ENCODE measurements at regions not wholly inside any gene's neighbourhood (a gene's known extent, or its start where the extent isn't known, plus 50 kb on each side); places are given as distances from the start of the nearest gene placed in this dataset.

DNA sequence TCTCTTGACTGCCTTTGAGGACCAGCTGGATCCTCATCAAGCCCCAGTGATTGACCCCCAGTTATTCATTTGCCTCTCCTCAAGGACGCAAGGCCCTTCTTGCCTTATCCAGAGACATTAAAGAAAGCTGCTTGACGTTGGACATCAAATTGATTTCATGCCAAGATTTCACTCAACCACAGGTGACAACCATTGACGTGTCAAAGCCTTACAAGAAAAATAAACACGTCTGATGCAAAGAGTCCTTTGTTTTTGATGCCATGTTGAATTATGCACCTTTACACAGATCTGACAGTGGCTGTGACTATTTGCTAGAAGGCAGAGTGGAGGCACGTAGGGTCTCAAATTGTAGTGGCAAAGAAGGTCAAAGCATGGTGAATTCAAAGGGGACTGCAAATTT, 666.2 kb upstream of the CAMK1G start:
- H3K4me3 ChIP-seq (ENCODE audit: low read length in 3 of 3) = no peak overlapping the region
- no peaks in the 10 kb centered on the region for H3K9me3 ChIP-seq (ENCODE audit: control insufficient read depth in 2 of 3, insufficient read depth in 1 of 3, low read length in 3 of 3)
- FAIRE-seq = no peak

DNA sequence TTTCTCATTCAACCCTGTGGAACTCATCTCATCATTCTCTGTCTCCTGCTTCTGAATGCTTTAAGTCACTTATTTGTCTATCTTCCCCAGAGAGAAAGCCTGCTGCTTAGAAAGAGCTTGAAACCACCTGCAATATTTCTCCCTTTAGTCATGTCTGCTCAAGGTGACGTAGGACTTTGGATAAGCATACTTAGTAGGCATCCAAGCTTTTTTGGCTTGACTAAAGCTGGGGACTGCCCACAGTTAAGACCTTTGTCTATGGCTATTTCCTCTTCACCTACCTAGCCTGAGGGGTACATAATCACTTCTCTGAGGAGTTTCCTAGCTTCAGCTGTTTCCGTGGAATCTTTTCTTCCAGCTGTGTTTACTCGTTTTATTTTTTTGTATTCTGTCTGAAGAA, 665.8 kb upstream of the CAMK1G start:
- no peaks in the 10 kb centered on the region for H3K4me1 ChIP-seq (ENCODE audit: control insufficient read depth in 2 of 3, insufficient read depth in 2 of 3, low read depth in 1 of 3, low read length in 3 of 3)
- TF ChIP-seq, protein P1, sequence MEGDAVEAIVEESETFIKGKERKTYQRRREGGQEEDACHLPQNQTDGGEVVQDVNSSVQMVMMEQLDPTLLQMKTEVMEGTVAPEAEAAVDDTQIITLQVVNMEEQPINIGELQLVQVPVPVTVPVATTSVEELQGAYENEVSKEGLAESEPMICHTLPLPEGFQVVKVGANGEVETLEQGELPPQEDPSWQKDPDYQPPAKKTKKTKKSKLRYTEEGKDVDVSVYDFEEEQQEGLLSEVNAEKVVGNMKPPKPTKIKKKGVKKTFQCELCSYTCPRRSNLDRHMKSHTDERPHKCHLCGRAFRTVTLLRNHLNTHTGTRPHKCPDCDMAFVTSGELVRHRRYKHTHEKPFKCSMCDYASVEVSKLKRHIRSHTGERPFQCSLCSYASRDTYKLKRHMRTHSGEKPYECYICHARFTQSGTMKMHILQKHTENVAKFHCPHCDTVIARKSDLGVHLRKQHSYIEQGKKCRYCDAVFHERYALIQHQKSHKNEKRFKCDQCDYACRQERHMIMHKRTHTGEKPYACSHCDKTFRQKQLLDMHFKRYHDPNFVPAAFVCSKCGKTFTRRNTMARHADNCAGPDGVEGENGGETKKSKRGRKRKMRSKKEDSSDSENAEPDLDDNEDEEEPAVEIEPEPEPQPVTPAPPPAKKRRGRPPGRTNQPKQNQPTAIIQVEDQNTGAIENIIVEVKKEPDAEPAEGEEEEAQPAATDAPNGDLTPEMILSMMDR (IDR thresholded peaks at IDR 0.05; ENCODE audit: borderline replicate concordance, extremely low read depth, insufficient read depth) = no peak
- DNase-seq (no peak), FAIRE-seq (no peak)
- H3K4me3 ChIP-seq (ENCODE audit: low read length in 3 of 3) = no peak overlapping the region
- no peaks in the 10 kb centered on the region for H3K9me3 ChIP-seq (ENCODE audit: control insufficient read depth in 2 of 3, insufficient read depth in 1 of 3, low read length in 3 of 3)
- no peaks in the 10 kb centered on the region for H3K27me3 ChIP-seq (ENCODE audit: control insufficient read depth, insufficient read depth, low read length)
- H3K36me3 ChIP-seq (ENCODE audit: control insufficient read depth in 2 of 3, insufficient read depth in 3 of 3, low read length in 3 of 3) = no peaks in the 10 kb centered on the region
- H3K9ac ChIP-seq (ENCODE audit: low read length in 3 of 3) = no peak overlapping the region
- no peak overlapping the region for H3K27ac ChIP-seq (ENCODE audit: low read depth in 2 of 2, low read length in 2 of 2)
- intact Hi-C loops (cut with DNase I) = no loop called here

More for the DNA sequence above, 666.2 kb upstream of the CAMK1G start:
- Histone ChIP-seq H3K27me3 (ENCODE audit: control insufficient read depth, insufficient read depth, low read length) (no peaks in the 10 kb centered on the region), H3K27ac (ENCODE audit: low read depth in 2 of 2, low read length in 2 of 2) (no peak overlapping the region), H3K36me3 (ENCODE audit: control insufficient read depth in 2 of 3, insufficient read depth in 3 of 3, low read length in 3 of 3) (no peaks in the 10 kb centered on the region), H3K9ac (ENCODE audit: low read length in 3 of 3) (no peak overlapping the region), H3K4me1 (ENCODE audit: control insufficient read depth in 2 of 3, insufficient read depth in 2 of 3, low read depth in 1 of 3, low read length in 3 of 3) (no peaks in the 10 kb centered on the region)
- no peak for DNase-seq
- intact Hi-C loops (cut with DNase I) = no loop called here
- TF ChIP-seq, protein P1 (IDR thresholded peaks at IDR 0.05; ENCODE audit: borderline replicate concordance, extremely low read depth, insufficient read depth) = no peak

DNA sequence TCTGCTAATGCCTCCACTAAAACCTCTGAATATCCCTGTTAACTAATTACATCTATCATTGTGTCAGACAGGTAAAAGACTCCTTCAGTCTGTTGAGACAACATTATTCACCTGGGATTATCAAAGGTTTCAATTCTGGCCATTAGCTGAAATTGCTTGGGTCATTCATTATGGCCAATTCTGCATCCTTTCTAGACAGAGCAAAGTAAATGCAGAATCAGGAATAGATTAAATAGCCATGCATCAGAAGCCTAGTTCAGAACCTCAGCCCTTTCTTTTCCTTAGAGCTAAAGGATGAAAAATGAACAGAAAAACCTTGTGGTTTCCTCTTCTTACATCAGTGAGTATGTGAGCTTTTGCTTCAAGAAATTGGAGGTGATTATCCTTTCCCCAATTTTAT, 665.4 kb upstream of the CAMK1G start:
- H3K4me1 ChIP-seq (ENCODE audit: control insufficient read depth in 2 of 3, insufficient read depth in 2 of 3, low read depth in 1 of 3, low read length in 3 of 3) = no peaks in the 10 kb centered on the region
- TF ChIP-seq, protein P1 (IDR thresholded peaks at IDR 0.05; ENCODE audit: borderline replicate concordance, extremely low read depth, insufficient read depth) = no peak
- DNase-seq = no peak
- intact Hi-C loops (cut with DNase I) = no loop called here
- no peak overlapping the region for H3K9ac ChIP-seq (ENCODE audit: low read length in 3 of 3)
- H3K9me3 ChIP-seq (ENCODE audit: control insufficient read depth in 2 of 3, insufficient read depth in 1 of 3, low read length in 3 of 3) = no peaks in the 10 kb centered on the region
- H3K27ac ChIP-seq (ENCODE audit: low read depth in 2 of 2, low read length in 2 of 2) = no peak overlapping the region
- H3K27me3 ChIP-seq (ENCODE audit: control insufficient read depth, insufficient read depth, low read length) = no peaks in the 10 kb centered on the region
- H3K4me3 ChIP-seq (ENCODE audit: low read length in 3 of 3) = no peak overlapping the region
- no peak for FAIRE-seq
- no peaks in the 10 kb centered on the region for H3K36me3 ChIP-seq (ENCODE audit: control insufficient read depth in 2 of 3, insufficient read depth in 3 of 3, low read length in 3 of 3)

DNA sequence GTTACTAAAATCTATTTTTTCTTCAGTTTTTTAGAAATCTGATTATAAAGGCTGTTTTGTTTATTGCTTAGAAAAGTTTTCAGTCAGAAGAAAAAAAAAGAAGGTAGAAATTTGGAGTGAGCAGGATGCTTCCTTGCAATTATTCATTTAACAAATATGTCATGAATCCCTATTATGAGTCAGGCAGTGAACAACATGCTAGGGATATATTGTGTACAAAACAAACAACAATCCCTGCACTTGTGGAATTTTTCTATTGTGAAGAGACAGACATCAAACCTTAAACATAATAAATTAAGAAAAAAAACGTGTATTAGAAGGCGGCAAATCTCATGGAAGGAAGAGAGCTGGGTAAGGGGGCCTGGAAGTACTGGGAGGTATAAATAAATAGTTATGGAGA, 664.1 kb upstream of the CAMK1G start:
- Histone ChIP-seq H3K36me3 (ENCODE audit: control insufficient read depth in 2 of 3, insufficient read depth in 3 of 3, low read length in 3 of 3) (no peaks in the 10 kb centered on the region), H3K4me3 (ENCODE audit: low read length in 3 of 3) (no peak overlapping the region), H3K9ac (ENCODE audit: low read length in 3 of 3) (no peak overlapping the region), H3K4me1 (ENCODE audit: control insufficient read depth in 2 of 3, insufficient read depth in 2 of 3, low read depth in 1 of 3, low read length in 3 of 3) (no peaks in the 10 kb centered on the region), H3K9me3 (ENCODE audit: control insufficient read depth in 2 of 3, insufficient read depth in 1 of 3, low read length in 3 of 3) (no peaks in the 10 kb centered on the region), H3K27me3 (ENCODE audit: control insufficient read depth, insufficient read depth, low read length) (no peaks in the 10 kb centered on the region), H3K27ac (ENCODE audit: low read depth in 2 of 2, low read length in 2 of 2) (no peak overlapping the region)
- TF ChIP-seq, protein P1 (IDR thresholded peaks at IDR 0.05; ENCODE audit: borderline replicate concordance, extremely low read depth, insufficient read depth) = no peak
- intact Hi-C loops (cut with DNase I) = no loop called here
- FAIRE-seq = no peak
- DNase-seq = no peak
